Liver (tissue), 8 donors: ENCODE measurements at regions not wholly inside any gene's neighbourhood (a gene's known extent, or its start where the extent isn't known, plus 50 kb on each side); places are given as distances from the start of the nearest gene placed in this dataset.

Source experiments
- DNase-seq: peaks from one replicate; pipeline ENCODE4 v3.0.0-alpha.2; 2017; ENCODE audit warnings: low spot score
- H3K27ac ChIP-seq, 2 donors: one replicate each; pipeline ENCODE4 v1.7.0; 2013; ENCODE audit warnings: inconsistent platforms in 2 of 2, low read length in 2 of 2, control low read depth in 1 of 2, low read depth in 1 of 2, mild to moderate bottlenecking in 1 of 2
- H3K27me3 ChIP-seq, 4 donors: one replicate each; pipeline versions ENCODE4 v1.6.1 to v1.7.0; 2013; ENCODE audit warnings: low read length in 3 of 4, inconsistent platforms in 1 of 4, mild to moderate bottlenecking in 1 of 4, moderate library complexity in 1 of 4; ENCODE audit not compliant: control insufficient read depth in 4 of 4, insufficient read depth in 4 of 4
- H3K36me3 ChIP-seq, 4 donors: one replicate each; pipeline versions ENCODE4 v1.6.1 to v1.7.0; 2013; ENCODE audit warnings: low read length in 3 of 4, mild to moderate bottlenecking in 3 of 4, low read depth in 1 of 4, moderate library complexity in 1 of 4; ENCODE audit not compliant: control insufficient read depth in 4 of 4, insufficient read depth in 3 of 4
- H3K4me1 ChIP-seq, 4 donors: one replicate each; pipeline versions ENCODE4 v1.6.1 to v1.7.0; 2013; ENCODE audit warnings: low read length in 3 of 4, mild to moderate bottlenecking in 3 of 4, moderate library complexity in 1 of 4; ENCODE audit not compliant: control insufficient read depth in 4 of 4, insufficient read depth in 4 of 4
- H3K4me3 ChIP-seq, 3 donors: one replicate each; pipeline versions ENCODE4 v1.6.1 to v1.7.0; 2013; ENCODE audit warnings: low read length in 3 of 3, control low read depth in 1 of 3, low read depth in 1 of 3, mild to moderate bottlenecking in 1 of 3
- H3K9ac ChIP-seq, 2 donors: one replicate each; pipeline ENCODE4 v1.7.0; 2013; ENCODE audit warnings: low read length in 2 of 2, mild to moderate bottlenecking in 2 of 2, moderate library complexity in 2 of 2, control low read depth in 1 of 2, low read depth in 1 of 2
- H3K9me3 ChIP-seq, 4 donors: one replicate each; pipeline versions ENCODE4 v1.6.1 to v1.7.0; 2013; ENCODE audit warnings: low read length in 3 of 4; ENCODE audit not compliant: control insufficient read depth in 4 of 4
- ATF3 ChIP-seq: IDR thresholded peaks from 2 replicates; pipeline ENCODE4 v1.6.1; 2016; ENCODE audit warnings: antibody characterized with exemption
- EGR1 ChIP-seq, 2 donors: IDR thresholded peaks; 2 replicates each; pipeline ENCODE4 v1.6.1; 2016 to 2018; ENCODE audit warnings: antibody characterized with exemption in 2 of 2, low read depth in 2 of 2
- FOXA1 ChIP-seq: IDR thresholded peaks from 2 replicates; pipeline ENCODE4 v1.6.1; 2016; ENCODE audit warnings: antibody characterized with exemption
- FOXA2 ChIP-seq: IDR thresholded peaks from 2 replicates; pipeline ENCODE4 v1.6.1; 2016; ENCODE audit warnings: antibody characterized with exemption
- GABPA ChIP-seq, 2 donors: IDR thresholded peaks in 1 of 2; conservative IDR thresholded peaks in 1 of 2; 2 replicates each; pipeline ENCODE4 v1.6.1; 2016; ENCODE audit warnings: antibody characterized with exemption in 2 of 2, mild to moderate bottlenecking in 1 of 2, moderate library complexity in 1 of 2
- HNF4A ChIP-seq, 2 donors: conservative IDR thresholded peaks; 2 replicates each; pipeline ENCODE4 v1.6.1; 2016; ENCODE audit warnings: antibody characterized with exemption in 2 of 2, mild to moderate bottlenecking in 2 of 2
- HNF4G ChIP-seq: IDR thresholded peaks from 2 replicates; pipeline ENCODE4 v1.6.1; 2016; ENCODE audit warnings: antibody characterized with exemption
- JUND ChIP-seq, 2 donors: IDR thresholded peaks; 2 replicates each; pipeline ENCODE4 v1.6.1; 2016; ENCODE audit warnings: antibody characterized with exemption in 2 of 2
- NR2F2 ChIP-seq: IDR thresholded peaks from 2 replicates; pipeline ENCODE4 v1.6.1; 2016; ENCODE audit warnings: antibody characterized with exemption
- RAD21 ChIP-seq, 2 donors: IDR thresholded peaks; 2 replicates each; pipeline ENCODE4 v1.6.1; 2016; ENCODE audit warnings: antibody characterized with exemption in 2 of 2, mild to moderate bottlenecking in 2 of 2
- REST ChIP-seq: IDR thresholded peaks from 2 replicates; pipeline ENCODE4 v1.6.1; 2016; ENCODE audit warnings: antibody characterized with exemption, mild to moderate bottlenecking
- SP1 ChIP-seq: IDR thresholded peaks from 2 replicates; pipeline ENCODE4 v1.6.1; 2018; ENCODE audit warnings: antibody characterized with exemption, mild to moderate bottlenecking
- TAF1 ChIP-seq: conservative IDR thresholded peaks from 2 replicates; pipeline ENCODE4 v1.6.1; 2016; ENCODE audit warnings: antibody characterized with exemption, mild to moderate bottlenecking
- WGBS: extraction: QIAGEN DNeasy Blood & Tissue Kit; methylation state at CpG from one replicate; pipeline ENCODE4 v1.1.7; 2013; 5-methylcytosine and 5-hydroxymethylcytosine counted together
- TF ChIP-seq, protein P1 (sequence below): IDR thresholded peaks from 2 replicates; pipeline ENCODE4 v1.6.1; 2016; ENCODE audit warnings: antibody characterized with exemption
- TF ChIP-seq, protein P2 (sequence below): fragments of 150-350 bp; IDR thresholded peaks from 2 replicates; pipeline ENCODE4 v1.5.1; 2017; ENCODE audit warnings: improper control_type of control experiment, low read depth, low read length; ENCODE audit not compliant: missing input control
- donor health status: healthy.
- donor health status: healthy.
- donor health status: healthy.
- donor health status: healthy.
- donor health status: healthy.

- Histone ChIP-seq H3K36me3 (no peaks in the 10 kb centered on the region), H3K27me3 (no peaks in the 10 kb centered on the region), H3K27ac (peak overlapping the region; percentile 32 to 51), H3K9ac (peak overlapping the region in 1 of 2 donors; percentile 65), H3K4me3 (no peak overlapping the region), H3K9me3 (no peaks in the 10 kb centered on the region), H3K4me1 (no peaks in the 10 kb centered on the region)
- TF ChIP-seq RAD21 (IDR thresholded peaks at IDR 0.05) (peak in 1 of 2 donors; percentile 6), TAF1 (no peak), HNF4G (no peak), SP1 (peak; percentile 16), ATF3 (no peak), FOXA1 (no peak), EGR1 (IDR thresholded peaks at IDR 0.05; ENCODE audit: low read depth in 2 of 2) (no peak), REST (no peak), GABPA (IDR thresholded peaks at IDR 0.05 in 1 of 2, conservative IDR thresholded peaks at IDR 0.05 in 1 of 2) (no peak), FOXA2 (no peak)
- TF ChIP-seq, protein P1, sequence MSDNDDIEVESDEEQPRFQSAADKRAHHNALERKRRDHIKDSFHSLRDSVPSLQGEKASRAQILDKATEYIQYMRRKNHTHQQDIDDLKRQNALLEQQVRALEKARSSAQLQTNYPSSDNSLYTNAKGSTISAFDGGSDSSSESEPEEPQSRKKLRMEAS = no peak
- TF ChIP-seq, protein P2, sequence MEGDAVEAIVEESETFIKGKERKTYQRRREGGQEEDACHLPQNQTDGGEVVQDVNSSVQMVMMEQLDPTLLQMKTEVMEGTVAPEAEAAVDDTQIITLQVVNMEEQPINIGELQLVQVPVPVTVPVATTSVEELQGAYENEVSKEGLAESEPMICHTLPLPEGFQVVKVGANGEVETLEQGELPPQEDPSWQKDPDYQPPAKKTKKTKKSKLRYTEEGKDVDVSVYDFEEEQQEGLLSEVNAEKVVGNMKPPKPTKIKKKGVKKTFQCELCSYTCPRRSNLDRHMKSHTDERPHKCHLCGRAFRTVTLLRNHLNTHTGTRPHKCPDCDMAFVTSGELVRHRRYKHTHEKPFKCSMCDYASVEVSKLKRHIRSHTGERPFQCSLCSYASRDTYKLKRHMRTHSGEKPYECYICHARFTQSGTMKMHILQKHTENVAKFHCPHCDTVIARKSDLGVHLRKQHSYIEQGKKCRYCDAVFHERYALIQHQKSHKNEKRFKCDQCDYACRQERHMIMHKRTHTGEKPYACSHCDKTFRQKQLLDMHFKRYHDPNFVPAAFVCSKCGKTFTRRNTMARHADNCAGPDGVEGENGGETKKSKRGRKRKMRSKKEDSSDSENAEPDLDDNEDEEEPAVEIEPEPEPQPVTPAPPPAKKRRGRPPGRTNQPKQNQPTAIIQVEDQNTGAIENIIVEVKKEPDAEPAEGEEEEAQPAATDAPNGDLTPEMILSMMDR = no peak
- DNase-seq = no peak
Measured at GRCh38 chr15:92845126-92845508, 55.0 kb upstream of the CHD2 start.

DNA sequence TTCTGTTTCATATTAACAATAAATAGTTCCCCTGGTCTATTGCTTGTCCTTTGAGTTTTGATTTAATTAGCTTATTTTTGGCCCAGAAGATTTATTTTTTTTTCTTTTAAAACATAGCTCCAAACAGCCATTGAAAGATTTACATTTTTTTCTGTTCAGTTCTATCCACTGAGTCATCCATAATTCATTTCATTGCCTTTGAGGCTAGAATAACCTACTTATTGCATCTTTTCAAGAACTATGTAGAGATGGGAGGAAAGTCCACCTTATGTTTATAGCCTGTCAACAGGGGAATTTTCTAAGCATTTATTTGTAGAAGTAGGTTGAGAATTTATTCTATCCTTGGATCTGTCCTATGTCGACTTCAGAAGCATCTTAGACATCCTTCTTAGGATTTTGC lies 53.4 kb upstream of the CHD2 start:
- no peak for TF ChIP-seq GABPA (IDR thresholded peaks at IDR 0.05 in 1 of 2, conservative IDR thresholded peaks at IDR 0.05 in 1 of 2)
- TF ChIP-seq, protein P1 = no peak
- no peak for TF ChIP-seq JUND (IDR thresholded peaks at IDR 0.05)
- no peak for TF ChIP-seq FOXA1
- TF ChIP-seq HNF4G = no peak
- no peak for TF ChIP-seq HNF4A (conservative IDR thresholded peaks at IDR 0.05)
- no peak for TF ChIP-seq NR2F2
- no peak for TF ChIP-seq ATF3
- DNase-seq = no peak
- no peak overlapping the region for H3K4me3 ChIP-seq
- H3K9me3 ChIP-seq = no peaks in the 10 kb centered on the region
- no peaks in the 10 kb centered on the region for H3K36me3 ChIP-seq
- no peak overlapping the region for H3K27ac ChIP-seq
- H3K9ac ChIP-seq = no peak overlapping the region
- no peaks in the 10 kb centered on the region for H3K4me1 ChIP-seq
- WGBS = 88% methylated on average over 1 of the region's 1 CpG
- no peaks in the 10 kb centered on the region for H3K27me3 ChIP-seq
